Transverse colon (tissue), 4 donors: ENCODE measurements at regions not wholly inside any gene's neighbourhood (a gene's known extent, or its start where the extent isn't known, plus 50 kb on each side); places are given as distances from the start of the nearest gene placed in this dataset.

Source experiments
- CTCF ChIP-seq, 5 experiments: fragments of 200-600 bp in 3 of 5; fragments of 450-650 bp in 2 of 5; sonication (generic) in 3 of 5; IDR thresholded peaks; 1 replicate in 2 of 5; 2 replicates in 3 of 5; pipeline ENCODE4 v1.5.1; 2016 to 2017; ENCODE audit warnings: antibody characterized with exemption in 5 of 5, inconsistent platforms in 3 of 5, mild to moderate bottlenecking in 2 of 5, moderate library complexity in 1 of 5
- POLR2A ChIP-seq: fragments of 450-650 bp; IDR thresholded peaks from one replicate; pipeline ENCODE4 v1.6.1; 2016; ENCODE audit warnings: antibody characterized with exemption, mild to moderate bottlenecking, moderate library complexity
- POLR2AphosphoS5 ChIP-seq, 3 donors: sonication (generic); formaldehyde crosslinking; IDR thresholded peaks; one replicate each; pipeline ENCODE4 v1.6.1; 2016; ENCODE audit warnings: antibody characterized with exemption in 3 of 3

GRCh38 chr13:104671901-104672300 is 1605.7 kb upstream of the SLC10A2 start:
- TF ChIP-seq CTCF (IDR thresholded peaks at IDR 0.05): no peak
- no peak for TF ChIP-seq POLR2AphosphoS5 (IDR thresholded peaks at IDR 0.05)
- TF ChIP-seq POLR2A: no peak
